Endothelial cell of umbilical vein (primary cell): ENCODE measurements at regions not wholly inside any gene's neighbourhood (a gene's known extent, or its start where the extent isn't known, plus 50 kb on each side); places are given as distances from the start of the nearest gene placed in this dataset.

Experiments
- BruUV-seq: library from RNA; stranded (reverse); fragments of 400-500 nt; replicated peaks from 2 replicates; lab custom pipeline; 2021; lab: Mats Ljungman, UMichigan
- CTCF ChIA-PET: fragments of 300-600, 350-600 bp; sonication (Branson Sonifier 250); formaldehyde crosslinking; loops from one replicate; lab custom pipeline; 2021; ENCODE audit warnings: antibody characterized with exemption, inconsistent platforms; lab: Charles Lee
- POLR2A ChIA-PET: fragments of 300-600, 350-600 bp; sonication (Branson Sonifier 250); formaldehyde crosslinking; loops from one replicate; lab custom pipeline; 2021; ENCODE audit warnings: antibody characterized with exemption, inconsistent platforms; lab: Charles Lee
- DNase-seq: peaks from one replicate; pipeline ENCODE4 v3.0.0-alpha.2; 2011; ENCODE audit warnings: low read depth, low spot score
- FAIRE-seq: peaks from 2 replicates; lab custom pipeline; 2011; peaks lifted over from hg19 to GRCh38; lab: Jason Lieb, UNC
- H2AFZ ChIP-seq: 2 replicates; pipeline ENCODE4 v1.6.0; 2012; ENCODE audit warnings: low read depth, low read length, control low read depth, inconsistent platforms
- H3K27ac ChIP-seq: 2 replicates; pipeline ENCODE4 v1.5.1; 2011; ENCODE audit warnings: low read depth, mild to moderate bottlenecking, control low read depth, low read length, moderate library complexity; ENCODE audit not compliant: insufficient read depth
- H3K27me3 ChIP-seq, 2 experiments: 2 replicates each; pipeline versions ENCODE4 v1.6.0 to v1.6.1; 2011; ENCODE audit warnings: low read length in 2 of 2, mixed read lengths in 1 of 2; ENCODE audit not compliant: control insufficient read depth in 2 of 2, insufficient read depth in 2 of 2
- H3K36me3 ChIP-seq, 2 experiments: 2 replicates in 1 of 2; 3 replicates in 1 of 2; pipeline ENCODE4 v1.5.1; 2011; ENCODE audit warnings: low read length in 2 of 2, mild to moderate bottlenecking in 1 of 2, moderate library complexity in 1 of 2; ENCODE audit not compliant: control insufficient read depth in 2 of 2, insufficient read depth in 2 of 2; ENCODE audit errors: extremely low read depth in 1 of 2
- H3K4me1 ChIP-seq: 3 replicates; pipeline ENCODE4 v1.5.1; 2011; ENCODE audit warnings: mild to moderate bottlenecking, low read length; ENCODE audit not compliant: control insufficient read depth, insufficient read depth; ENCODE audit errors: extremely low read depth
- H3K4me2 ChIP-seq: 2 replicates; pipeline ENCODE4 v1.6.1; 2011; ENCODE audit warnings: low read length, control low read depth, mixed read lengths; ENCODE audit not compliant: insufficient read depth
- H3K4me3 ChIP-seq, 3 experiments: fragments of 200-600 bp in 1 of 3; sonication (generic), shearing (Covaris generic) in 1 of 3; replicated peaks in 1 of 3; 2 replicates each; pipeline ENCODE4 v1.5.1; 2011 to 2016; ENCODE audit warnings: control low read depth in 3 of 3, low read length in 3 of 3, mild to moderate bottlenecking in 2 of 3, inconsistent platforms in 1 of 3, low read depth in 1 of 3, moderate library complexity in 1 of 3; ENCODE audit not compliant: insufficient read depth in 1 of 3
- H3K79me2 ChIP-seq: 2 replicates; pipeline ENCODE4 v1.6.0; 2012; ENCODE audit warnings: low read length, inconsistent platforms; ENCODE audit not compliant: control insufficient read depth, insufficient read depth
- H3K9ac ChIP-seq: replicated peaks from 2 replicates; pipeline ENCODE3; 2011; ENCODE audit warnings: low read length, control low read depth; ENCODE audit not compliant: insufficient read depth; ENCODE audit errors: extremely low read depth
- H3K9me1 ChIP-seq: replicated peaks from 3 replicates; pipeline ENCODE4 v1.6.0; 2011; ENCODE audit warnings: mild to moderate bottlenecking, low read length; ENCODE audit not compliant: control insufficient read depth, insufficient read depth; ENCODE audit errors: extremely low read depth
- H3K9me3 ChIP-seq: replicated peaks from 2 replicates; pipeline ENCODE4 v1.5.1; 2012; ENCODE audit warnings: low read length, inconsistent platforms; ENCODE audit not compliant: control insufficient read depth, insufficient read depth
- H4K20me1 ChIP-seq: replicated peaks from 2 replicates; pipeline ENCODE3; 2011; ENCODE audit warnings: mild to moderate bottlenecking, low read length; ENCODE audit not compliant: control insufficient read depth, insufficient read depth; ENCODE audit errors: extremely low read depth
- CTCF ChIP-seq, 2 donors: IDR thresholded peaks; 1 replicate in 1 of 2; 2 replicates in 1 of 2; pipeline ENCODE4 v1.5.1; 2011; ENCODE audit warnings: low read length in 2 of 2, mild to moderate bottlenecking in 2 of 2, moderate library complexity in 2 of 2, control low read depth in 1 of 2, inconsistent platforms in 1 of 2, low read depth in 1 of 2; ENCODE audit not compliant: insufficient read depth in 1 of 2; ENCODE audit errors: extremely low read depth in 1 of 2
- EZH2 ChIP-seq: IDR thresholded peaks from 2 replicates; pipeline ENCODE4 v1.6.1; 2012; ENCODE audit warnings: borderline replicate concordance, low read depth, mild to moderate bottlenecking, moderate library complexity, low read length, inconsistent platforms; ENCODE audit not compliant: severe bottlenecking
- FOS ChIP-seq: IDR thresholded peaks from 2 replicates; pipeline ENCODE4 v1.6.1; 2011; ENCODE audit warnings: mild to moderate bottlenecking, low read length, moderate library complexity, borderline replicate concordance; ENCODE audit not compliant: insufficient read depth
- GATA2 ChIP-seq: IDR thresholded peaks from 2 replicates; pipeline ENCODE4 v1.7.0; 2011; ENCODE audit warnings: low read depth, mild to moderate bottlenecking, moderate library complexity, mixed read lengths, low read length; ENCODE audit not compliant: insufficient read length, insufficient read depth
- JUN ChIP-seq: IDR thresholded peaks from 2 replicates; pipeline ENCODE4 v1.6.1; 2011; ENCODE audit warnings: borderline replicate concordance, low read depth; ENCODE audit not compliant: insufficient read length, insufficient read depth
- MAX ChIP-seq: IDR thresholded peaks from 2 replicates; pipeline ENCODE4 v1.6.1; 2011; ENCODE audit not compliant: insufficient read depth, insufficient read length
- MYC ChIP-seq: IDR thresholded peaks from one replicate; pipeline ENCODE4 v1.6.1; 2011; ENCODE audit warnings: mild to moderate bottlenecking, low read depth, low read length
- POLR2A ChIP-seq: IDR thresholded peaks from 2 replicates; pipeline ENCODE4 v1.6.1; 2012; ENCODE audit warnings: low read depth, mild to moderate bottlenecking, control low read depth, low read length
- POLR2AphosphoS5 ChIP-seq: IDR thresholded peaks from 2 replicates; pipeline ENCODE4 v1.6.1; 2012; ENCODE audit warnings: low read depth, mild to moderate bottlenecking, control low read depth, low read length, moderate library complexity; ENCODE audit not compliant: insufficient read depth
- dilution Hi-C: fragments of 300-500 bp; cut with MboI; formaldehyde crosslinking; loops from one replicate; pipeline ENCODE4 v1.15.0; 2019; ENCODE audit warnings: low sequenced_read_pairs; ENCODE audit not compliant: extremely low pct_ligation_motif_present
- intact Hi-C: fragments of 100-400 bp; cut with micrococcal nuclease; formaldehyde crosslinking; loops from one replicate; pipeline ENCODE4 v1.10.0; 2022

- no TSS peak for BruUV-seq
- no peaks in the 10 kb centered on the region for H3K36me3 ChIP-seq
- H3K4me3 ChIP-seq, result no peak overlapping the region
- intact Hi-C loops, result no loop called here
- no peak for FAIRE-seq
- H2AFZ ChIP-seq, result no peak overlapping the region
- H3K9ac ChIP-seq, result no peak overlapping the region
- H4K20me1 ChIP-seq, result no peaks in the 10 kb centered on the region
- H3K27ac ChIP-seq, result no peak overlapping the region
- H3K27me3 ChIP-seq, result no peaks in the 10 kb centered on the region
- POLR2A ChIA-PET, result no interaction called here
- peaks cover 9% of the 10 kb centered on the region for H3K9me3 ChIP-seq
- H3K4me2 ChIP-seq, result no peak overlapping the region
- H3K79me2 ChIP-seq, result no peaks in the 10 kb centered on the region
- CTCF ChIA-PET, result interaction anchor here (0.6 kb wide), 1 partner anchor 1116 kb away, joined by 3 read pairs; no protein-coding TSS in a partner anchor
- TF ChIP-seq GATA2, result no peak
- no peak for TF ChIP-seq MYC
- no peak for TF ChIP-seq POLR2AphosphoS5
- TF ChIP-seq MAX, result no peak
- TF ChIP-seq JUN, result no peak
- TF ChIP-seq EZH2, result no peak
- TF ChIP-seq CTCF (IDR thresholded peaks at IDR 0.05; ENCODE audit: extremely low read depth in 1 of 2, insufficient read depth in 1 of 2, low read depth in 1 of 2, low read length in 2 of 2), result no peak
- TF ChIP-seq POLR2A, result no peak
- TF ChIP-seq FOS, result no peak
- dilution Hi-C loops, result no loop called here
- H3K4me1 ChIP-seq, result no peaks in the 10 kb centered on the region
- DNase-seq, result no peak
- no peaks in the 10 kb centered on the region for H3K9me1 ChIP-seq
Observed at GRCh38 chr18:77803024-77803423, 553.4 kb downstream of the GALR1 start.
